Thyroid gland (tissue), 4 donors: ENCODE measurements at regions not wholly inside any gene's neighbourhood (a gene's known extent, or its start where the extent isn't known, plus 50 kb on each side); places are given as distances from the start of the nearest gene placed in this dataset.

Experiments used
- DNase-seq, 2 donors: peaks; one replicate each; pipeline ENCODE4 v3.0.0-alpha.2; 2019
- H3K27ac ChIP-seq, 3 donors: fragments of 200-600 bp; sonication (generic); 1 replicate in 2 of 3; 2 replicates in 1 of 3; pipeline ENCODE4 v1.5.1; 2016 to 2019; ENCODE audit warnings: mild to moderate bottlenecking in 1 of 3, moderate library complexity in 1 of 3
- H3K27me3 ChIP-seq: fragments of 200-600 bp; sonication (generic); one replicate; pipeline ENCODE4 v1.5.1; 2019
- H3K36me3 ChIP-seq, 2 donors: fragments of 200-600 bp; sonication (generic); one replicate each; pipeline ENCODE4 v1.5.1; 2016 to 2019
- H3K4me1 ChIP-seq, 2 donors: fragments of 200-600 bp; sonication (generic); one replicate each; pipeline ENCODE4 v1.5.1; 2017 to 2019
- H3K4me3 ChIP-seq, 3 donors: fragments of 200-600 bp; sonication (generic); replicated peaks in 1 of 3; 1 replicate in 2 of 3; 2 replicates in 1 of 3; pipeline ENCODE4 v1.5.1; 2016; ENCODE audit warnings: mild to moderate bottlenecking in 1 of 3
- H3K9me3 ChIP-seq: fragments of 200-600 bp; sonication (generic); one replicate; pipeline ENCODE4 v1.5.1; 2017
- CTCF ChIP-seq, 6 experiments: fragments of 200-600 bp in 3 of 6; fragments of 450-650 bp in 3 of 6; sonication (generic) in 3 of 6; IDR thresholded peaks; one replicate each; pipeline ENCODE4 v1.5.1; 2016 to 2019; ENCODE audit warnings: antibody characterized with exemption in 6 of 6, mild to moderate bottlenecking in 2 of 6, inconsistent platforms in 1 of 6, moderate library complexity in 1 of 6
- POLR2A ChIP-seq, 2 donors: fragments of 450-650 bp; IDR thresholded peaks; one replicate each; pipeline ENCODE4 v1.6.1; 2017; ENCODE audit warnings: antibody characterized with exemption in 2 of 2, mild to moderate bottlenecking in 2 of 2, moderate library complexity in 1 of 2
- WGBS, 2 donors: methylation state at CpG; one replicate each; pipeline ENCODE4 v1.1.5; 2017; 5-methylcytosine and 5-hydroxymethylcytosine counted together
- intact Hi-C: fragments of 100-400 bp; cut with DNase I; formaldehyde crosslinking; loops from one replicate; pipeline ENCODE4 v1.15.1; 2023

GRCh38 chr3:193938613-193939012 is 197.3 kb upstream of the HES1 start:
- Histone ChIP-seq H3K27me3 (no peaks in the 10 kb centered on the region), H3K36me3 (no peaks in the 10 kb centered on the region), H3K27ac (no peak overlapping the region), H3K9me3 (no peaks in the 10 kb centered on the region), H3K4me1 (no peaks in the 10 kb centered on the region), H3K4me3 (no peak overlapping the region)
- WGBS, 2 donors, result 79 to 88% methylated on average over 6 of the region's 6 CpGs
- TF ChIP-seq CTCF (IDR thresholded peaks at IDR 0.05), result no peak
- TF ChIP-seq POLR2A (IDR thresholded peaks at IDR 0.05), result no peak
- no peak for DNase-seq
- intact Hi-C loops, result no loop called here

- TF ChIP-seq CTCF (IDR thresholded peaks at IDR 0.05) (no peak), POLR2A (IDR thresholded peaks at IDR 0.05) (no peak)
- H3K27ac ChIP-seq, result no peak overlapping the region
- no peaks in the 10 kb centered on the region for H3K36me3 ChIP-seq
- no peak for DNase-seq
- no peaks in the 10 kb centered on the region for H3K9me3 ChIP-seq
- H3K4me1 ChIP-seq, result no peaks in the 10 kb centered on the region
- intact Hi-C loops, result no loop called here
- no peak overlapping the region for H3K4me3 ChIP-seq
- H3K27me3 ChIP-seq, result no peaks in the 10 kb centered on the region
- 84 to 86% methylated on average over 4 of the region's 4 CpGs for WGBS, 2 donors
These were observed 196.4 kb upstream of the HES1 start for GRCh38 chr3:193939527-193939926.

- no peak overlapping the region for H3K27ac ChIP-seq
- WGBS, 2 donors, result 78 to 89% methylated on average over 7 of the region's 7 CpGs
- TF ChIP-seq POLR2A (IDR thresholded peaks at IDR 0.05) (no peak), CTCF (IDR thresholded peaks at IDR 0.05) (no peak)
- no peak overlapping the region for H3K4me3 ChIP-seq
- no peaks in the 10 kb centered on the region for H3K9me3 ChIP-seq
- H3K36me3 ChIP-seq, result no peaks in the 10 kb centered on the region
- no peaks in the 10 kb centered on the region for H3K4me1 ChIP-seq
- H3K27me3 ChIP-seq, result no peaks in the 10 kb centered on the region
- no peak for DNase-seq
- intact Hi-C loops, result no loop called here
These were observed 195.4 kb upstream of the HES1 start for GRCh38 chr3:193940526-193940925.

GRCh38 chr3:193941486-193941885 is 194.5 kb upstream of the HES1 start:
- H3K4me1 ChIP-seq, result no peaks in the 10 kb centered on the region
- no peak overlapping the region for H3K4me3 ChIP-seq
- WGBS, 2 donors, result 86 to 91% methylated on average over 10 of the region's 10 CpGs
- H3K36me3 ChIP-seq, result no peaks in the 10 kb centered on the region
- no peak overlapping the region for H3K27ac ChIP-seq
- DNase-seq, result no peak
- TF ChIP-seq POLR2A (IDR thresholded peaks at IDR 0.05) (no peak), CTCF (IDR thresholded peaks at IDR 0.05) (no peak)
- H3K9me3 ChIP-seq, result no peaks in the 10 kb centered on the region
- intact Hi-C loops, result no loop called here
- H3K27me3 ChIP-seq, result no peaks in the 10 kb centered on the region

- intact Hi-C loops, result no loop called here
- H3K4me3 ChIP-seq, result no peak overlapping the region
- TF ChIP-seq CTCF (IDR thresholded peaks at IDR 0.05) (no peak), POLR2A (IDR thresholded peaks at IDR 0.05) (no peak)
- 91% methylated on average over 9 of the region's 9 CpGs for WGBS, 2 donors
- H3K4me1 ChIP-seq, result no peaks in the 10 kb centered on the region
- no peaks in the 10 kb centered on the region for H3K27me3 ChIP-seq
- DNase-seq, result no peak
- no peaks in the 10 kb centered on the region for H3K36me3 ChIP-seq
- no peaks in the 10 kb centered on the region for H3K9me3 ChIP-seq
- no peak overlapping the region for H3K27ac ChIP-seq
These were observed 193.4 kb upstream of the HES1 start for GRCh38 chr3:193942516-193943055.
